ENCODE measurements at regions not wholly inside any gene's neighbourhood (a gene's known extent, or its start where the extent isn't known, plus 50 kb on each side); places are given as distances from the start of the nearest gene placed in this dataset.

DNA sequence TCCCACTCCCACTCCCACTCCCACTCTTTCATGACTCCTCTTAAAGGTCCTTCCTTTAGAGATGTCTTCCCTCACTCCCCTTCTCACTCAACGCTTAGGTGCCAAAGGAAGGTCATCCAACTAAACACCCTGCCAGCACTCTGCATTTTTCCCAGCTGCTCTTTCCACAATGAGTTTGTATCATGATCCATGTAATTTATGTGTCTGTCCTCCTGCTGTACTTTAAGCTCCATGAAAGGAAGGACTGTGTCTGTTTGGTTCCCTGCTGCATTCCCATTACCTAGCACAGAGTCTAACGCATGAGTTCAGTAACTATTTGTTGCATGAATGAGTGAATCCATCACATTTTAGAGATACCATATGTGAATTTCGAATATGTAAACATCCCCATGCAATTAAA lies 252.7 kb downstream of the KIF20B start:
- Mint-ChIP-seq H3K4me3 (no peak overlapping the region), H3K27ac (no peak overlapping the region), H3K36me3 (no peaks in the 10 kb centered on the region), H3K9me3 (no peaks in the 10 kb centered on the region), H3K27me3 (ENCODE audit: low read depth) (no peaks in the 10 kb centered on the region), H3K4me1 (no peaks in the 10 kb centered on the region)
- ChIA-PET POLR2A (no interaction called here), CTCF (no interaction called here)
- ATAC-seq (no peak), DNase-seq (ENCODE audit: low spot score) (no peak)
- TF ChIP-seq RELA (CRISPR knock-in tag; IDR thresholded peaks at IDR 0.05; ENCODE audit: borderline replicate concordance) (no peak), MYBL2 (CRISPR knock-in tag; IDR thresholded peaks at IDR 0.05) (no peak), NFATC4 (CRISPR knock-in tag; IDR thresholded peaks at IDR 0.05) (no peak), ESRRA (CRISPR knock-in tag; IDR thresholded peaks at IDR 0.05; ENCODE audit: borderline replicate concordance) (no peak), TP53 (CRISPR knock-in tag; IDR thresholded peaks at IDR 0.05) (no peak), ZNF263 (CRISPR knock-in tag; IDR thresholded peaks at IDR 0.05; ENCODE audit: low read depth) (no peak)
- TF ChIP-seq, protein P1, sequence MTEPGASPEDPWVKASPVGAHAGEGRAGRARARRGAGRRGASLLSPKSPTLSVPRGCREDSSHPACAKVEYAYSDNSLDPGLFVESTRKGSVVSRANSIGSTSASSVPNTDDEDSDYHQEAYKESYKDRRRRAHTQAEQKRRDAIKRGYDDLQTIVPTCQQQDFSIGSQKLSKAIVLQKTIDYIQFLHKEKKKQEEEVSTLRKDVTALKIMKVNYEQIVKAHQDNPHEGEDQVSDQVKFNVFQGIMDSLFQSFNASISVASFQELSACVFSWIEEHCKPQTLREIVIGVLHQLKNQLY (CRISPR knock-in tag; IDR thresholded peaks at IDR 0.05), result no peak
- TF ChIP-seq, protein P2, sequence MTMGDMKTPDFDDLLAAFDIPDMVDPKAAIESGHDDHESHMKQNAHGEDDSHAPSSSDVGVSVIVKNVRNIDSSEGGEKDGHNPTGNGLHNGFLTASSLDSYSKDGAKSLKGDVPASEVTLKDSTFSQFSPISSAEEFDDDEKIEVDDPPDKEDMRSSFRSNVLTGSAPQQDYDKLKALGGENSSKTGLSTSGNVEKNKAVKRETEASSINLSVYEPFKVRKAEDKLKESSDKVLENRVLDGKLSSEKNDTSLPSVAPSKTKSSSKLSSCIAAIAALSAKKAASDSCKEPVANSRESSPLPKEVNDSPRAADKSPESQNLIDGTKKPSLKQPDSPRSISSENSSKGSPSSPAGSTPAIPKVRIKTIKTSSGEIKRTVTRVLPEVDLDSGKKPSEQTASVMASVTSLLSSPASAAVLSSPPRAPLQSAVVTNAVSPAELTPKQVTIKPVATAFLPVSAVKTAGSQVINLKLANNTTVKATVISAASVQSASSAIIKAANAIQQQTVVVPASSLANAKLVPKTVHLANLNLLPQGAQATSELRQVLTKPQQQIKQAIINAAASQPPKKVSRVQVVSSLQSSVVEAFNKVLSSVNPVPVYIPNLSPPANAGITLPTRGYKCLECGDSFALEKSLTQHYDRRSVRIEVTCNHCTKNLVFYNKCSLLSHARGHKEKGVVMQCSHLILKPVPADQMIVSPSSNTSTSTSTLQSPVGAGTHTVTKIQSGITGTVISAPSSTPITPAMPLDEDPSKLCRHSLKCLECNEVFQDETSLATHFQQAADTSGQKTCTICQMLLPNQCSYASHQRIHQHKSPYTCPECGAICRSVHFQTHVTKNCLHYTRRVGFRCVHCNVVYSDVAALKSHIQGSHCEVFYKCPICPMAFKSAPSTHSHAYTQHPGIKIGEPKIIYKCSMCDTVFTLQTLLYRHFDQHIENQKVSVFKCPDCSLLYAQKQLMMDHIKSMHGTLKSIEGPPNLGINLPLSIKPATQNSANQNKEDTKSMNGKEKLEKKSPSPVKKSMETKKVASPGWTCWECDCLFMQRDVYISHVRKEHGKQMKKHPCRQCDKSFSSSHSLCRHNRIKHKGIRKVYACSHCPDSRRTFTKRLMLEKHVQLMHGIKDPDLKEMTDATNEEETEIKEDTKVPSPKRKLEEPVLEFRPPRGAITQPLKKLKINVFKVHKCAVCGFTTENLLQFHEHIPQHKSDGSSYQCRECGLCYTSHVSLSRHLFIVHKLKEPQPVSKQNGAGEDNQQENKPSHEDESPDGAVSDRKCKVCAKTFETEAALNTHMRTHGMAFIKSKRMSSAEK (CRISPR knock-in tag; IDR thresholded peaks at IDR 0.05; ENCODE audit: borderline replicate concordance), result no peak

DNA sequence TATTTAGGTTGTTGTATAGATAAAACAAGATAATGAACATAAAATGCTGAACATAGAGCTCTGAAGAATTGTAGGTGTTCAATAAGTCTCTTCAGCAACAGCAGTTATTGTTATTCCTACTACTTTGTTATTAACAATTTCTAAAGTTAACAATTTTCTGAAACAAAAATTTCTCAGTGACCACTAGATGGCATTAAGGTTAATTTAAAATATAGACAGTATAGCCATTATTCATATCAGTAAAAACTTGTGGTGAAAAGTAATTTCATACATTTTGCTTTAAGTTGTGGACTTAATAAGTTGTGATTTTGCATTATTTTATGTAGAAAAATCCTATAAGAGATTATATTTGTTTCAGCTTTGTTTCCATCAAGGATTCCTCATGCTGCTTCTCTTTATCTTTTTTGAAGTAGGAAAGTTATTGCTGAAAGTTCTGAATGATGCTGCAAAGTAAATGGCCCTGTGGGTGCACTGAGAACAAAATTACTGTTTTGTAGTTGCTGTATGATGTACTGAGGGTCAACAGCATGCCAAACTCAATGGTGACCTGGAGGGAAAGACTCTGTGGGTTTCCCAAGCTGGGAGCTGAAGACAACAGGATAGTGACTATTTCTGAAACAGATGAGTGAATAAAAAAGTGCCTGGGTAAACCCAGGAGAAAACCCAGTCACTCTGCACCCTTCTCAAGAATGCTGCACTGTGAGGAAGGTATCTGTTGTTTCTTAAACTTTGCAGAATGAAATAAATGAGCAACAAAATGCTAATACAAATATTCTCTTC lies 253.6 kb downstream of the KIF20B start:
- CTCF ChIA-PET, result no interaction called here
- POLR2A ChIA-PET, result no interaction called here
- Mint-ChIP-seq H3K27ac (no peak overlapping the region), H3K27me3 (ENCODE audit: low read depth) (no peaks in the 10 kb centered on the region), H3K4me1 (no peaks in the 10 kb centered on the region), H3K4me3 (no peak overlapping the region), H3K36me3 (no peaks in the 10 kb centered on the region), H3K9me3 (no peaks in the 10 kb centered on the region)
- TF ChIP-seq SP1 (CRISPR knock-in tag; conservative IDR thresholded peaks at IDR 0.05), result no peak
- no peak for TF ChIP-seq EMX1 (CRISPR knock-in tag; IDR thresholded peaks at IDR 0.05)
- TF ChIP-seq FOXK1 (CRISPR knock-in tag; IDR thresholded peaks at IDR 0.05), result no peak
- TF ChIP-seq FOXJ3 (CRISPR knock-in tag; IDR thresholded peaks at IDR 0.05; ENCODE audit: borderline replicate concordance), result no peak
- no peak for TF ChIP-seq TCF7 (CRISPR knock-in tag; IDR thresholded peaks at IDR 0.05; ENCODE audit: low read depth)
- TF ChIP-seq ZNF263 (CRISPR knock-in tag; IDR thresholded peaks at IDR 0.05; ENCODE audit: low read depth), result no peak
- no peak for TF ChIP-seq NFE2L1 (CRISPR knock-in tag; IDR thresholded peaks at IDR 0.05)
- no peak for TF ChIP-seq ZNF232 (CRISPR knock-in tag; IDR thresholded peaks at IDR 0.05)
- TF ChIP-seq RORB (CRISPR knock-in tag; IDR thresholded peaks at IDR 0.05), result no peak
- no peak for TF ChIP-seq OVOL2 (CRISPR knock-in tag; IDR thresholded peaks at IDR 0.05; ENCODE audit: borderline replicate concordance)
- TF ChIP-seq MYBL2 (CRISPR knock-in tag; IDR thresholded peaks at IDR 0.05), result no peak
- TF ChIP-seq, protein P3, sequence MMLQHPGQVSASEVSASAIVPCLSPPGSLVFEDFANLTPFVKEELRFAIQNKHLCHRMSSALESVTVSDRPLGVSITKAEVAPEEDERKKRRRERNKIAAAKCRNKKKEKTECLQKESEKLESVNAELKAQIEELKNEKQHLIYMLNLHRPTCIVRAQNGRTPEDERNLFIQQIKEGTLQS (CRISPR knock-in tag; conservative IDR thresholded peaks at IDR 0.05), result no peak
- TF ChIP-seq, protein P4, sequence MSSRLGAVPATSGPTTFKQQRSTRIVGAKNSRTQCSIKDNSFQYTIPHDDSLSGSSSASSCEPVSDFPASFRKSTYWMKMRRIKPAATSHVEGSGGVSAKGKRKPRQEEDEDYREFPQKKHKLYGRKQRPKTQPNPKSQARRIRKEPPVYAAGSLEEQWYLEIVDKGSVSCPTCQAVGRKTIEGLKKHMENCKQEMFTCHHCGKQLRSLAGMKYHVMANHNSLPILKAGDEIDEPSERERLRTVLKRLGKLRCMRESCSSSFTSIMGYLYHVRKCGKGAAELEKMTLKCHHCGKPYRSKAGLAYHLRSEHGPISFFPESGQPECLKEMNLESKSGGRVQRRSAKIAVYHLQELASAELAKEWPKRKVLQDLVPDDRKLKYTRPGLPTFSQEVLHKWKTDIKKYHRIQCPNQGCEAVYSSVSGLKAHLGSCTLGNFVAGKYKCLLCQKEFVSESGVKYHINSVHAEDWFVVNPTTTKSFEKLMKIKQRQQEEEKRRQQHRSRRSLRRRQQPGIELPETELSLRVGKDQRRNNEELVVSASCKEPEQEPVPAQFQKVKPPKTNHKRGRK (CRISPR knock-in tag; IDR thresholded peaks at IDR 0.05; ENCODE audit: borderline replicate concordance), result no peak
- TF ChIP-seq, protein P5, sequence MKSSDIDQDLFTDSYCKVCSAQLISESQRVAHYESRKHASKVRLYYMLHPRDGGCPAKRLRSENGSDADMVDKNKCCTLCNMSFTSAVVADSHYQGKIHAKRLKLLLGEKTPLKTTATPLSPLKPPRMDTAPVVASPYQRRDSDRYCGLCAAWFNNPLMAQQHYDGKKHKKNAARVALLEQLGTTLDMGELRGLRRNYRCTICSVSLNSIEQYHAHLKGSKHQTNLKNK (CRISPR knock-in tag; IDR thresholded peaks at IDR 0.05), result no peak
- TF ChIP-seq, protein P6, sequence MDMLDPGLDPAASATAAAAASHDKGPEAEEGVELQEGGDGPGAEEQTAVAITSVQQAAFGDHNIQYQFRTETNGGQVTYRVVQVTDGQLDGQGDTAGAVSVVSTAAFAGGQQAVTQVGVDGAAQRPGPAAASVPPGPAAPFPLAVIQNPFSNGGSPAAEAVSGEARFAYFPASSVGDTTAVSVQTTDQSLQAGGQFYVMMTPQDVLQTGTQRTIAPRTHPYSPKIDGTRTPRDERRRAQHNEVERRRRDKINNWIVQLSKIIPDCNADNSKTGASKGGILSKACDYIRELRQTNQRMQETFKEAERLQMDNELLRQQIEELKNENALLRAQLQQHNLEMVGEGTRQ (CRISPR knock-in tag; IDR thresholded peaks at IDR 0.05), result no peak
- ATAC-seq (no peak), DNase-seq (ENCODE audit: low spot score) (no peak)

Measured in WTC11 (cell line).